Activated effector memory CD4-positive, alpha-beta T cell treated with anti-CD3 and anti-CD28 coated beads, Interleukin-2, amount 50 U/mL, for 16 hours (primary cell): ENCODE measurements at regions not wholly inside any gene's neighbourhood (a gene's known extent, or its start where the extent isn't known, plus 50 kb on each side); places are given as distances from the start of the nearest gene placed in this dataset.
"Not testable (repeated sequence)": the region's sequence is repeated elsewhere in the genome, so short reads cannot be mapped to it uniquely, and the experiment has no call there.

ENCODE experiments used
- DNase-seq: peaks from one replicate; pipeline ENCODE4 v3.0.0-alpha.2; 2020

GRCh38 chr6:155627722-155628212, 172.1 kb upstream of the NOX3 start:
- not testable (repeated sequence) for DNase-seq

- DNase-seq, result no peak
Observed at GRCh38 chr6:155623450-155624178, 168.0 kb upstream of the NOX3 start.

GRCh38 chr6:155614606-155615005, 159.0 kb upstream of the NOX3 start:
- no peak for DNase-seq

- no peak for DNase-seq
Observed at GRCh38 chr6:155611742-155612141, 156.1 kb upstream of the NOX3 start.

GRCh38 chr6:155604991-155605390, 149.4 kb upstream of the NOX3 start:
- no peak for DNase-seq

GRCh38 chr6:155599561-155599960, 143.9 kb upstream of the NOX3 start:
- DNase-seq, result no peak

- DNase-seq, result no peak
Observed at GRCh38 chr6:155599160-155599559, 143.5 kb upstream of the NOX3 start.

- no peak for DNase-seq
Observed at GRCh38 chr6:155595284-155595683, 139.6 kb upstream of the NOX3 start.

- no peak for DNase-seq
Observed at GRCh38 chr6:155591741-155592140, 136.1 kb upstream of the NOX3 start.

- no peak for DNase-seq
Observed at GRCh38 chr6:155589190-155589589, 133.6 kb upstream of the NOX3 start.

- DNase-seq, result no peak
Observed at GRCh38 chr6:155587817-155588216, 132.2 kb upstream of the NOX3 start.

GRCh38 chr6:155586090-155586489, 130.5 kb upstream of the NOX3 start:
- no peak for DNase-seq

GRCh38 chr6:155584006-155584405, 128.4 kb upstream of the NOX3 start:
- DNase-seq, result no peak

- DNase-seq, result no peak
Observed at GRCh38 chr6:155582016-155582991, 126.7 kb upstream of the NOX3 start.

- DNase-seq, result no peak
Observed at GRCh38 chr6:155580904-155581303, 125.3 kb upstream of the NOX3 start.

- DNase-seq, result no peak
Observed at GRCh38 chr6:155578251-155578650, 122.6 kb upstream of the NOX3 start.

GRCh38 chr6:155561966-155562364, 106.3 kb upstream of the NOX3 start:
- DNase-seq, result no peak

- no peak for DNase-seq
Observed at GRCh38 chr6:155561257-155561965, 105.8 kb upstream of the NOX3 start.

- no peak for DNase-seq
Observed at GRCh38 chr6:155549928-155550327, 94.3 kb upstream of the NOX3 start.

GRCh38 chr6:155549028-155549798, 93.6 kb upstream of the NOX3 start:
- DNase-seq, result no peak

- DNase-seq, result no peak
Observed at GRCh38 chr6:155548576-155548975, 92.9 kb upstream of the NOX3 start.

- no peak for DNase-seq
Observed at GRCh38 chr6:155544677-155545076, 89.0 kb upstream of the NOX3 start.
